NCI-H1105 (cell line): ENCODE measurements at regions not wholly inside any gene's neighbourhood (a gene's known extent, or its start where the extent isn't known, plus 50 kb on each side); places are given as distances from the start of the nearest gene placed in this dataset.
"Not testable (repeated sequence)": the region's sequence is repeated elsewhere in the genome, so short reads cannot be mapped to it uniquely, and the experiment has no call there.

Source experiments
- DNase-seq: peaks from one replicate; lab custom pipeline; 2025; lab: John Stamatoyannopoulos, UW

DNA sequence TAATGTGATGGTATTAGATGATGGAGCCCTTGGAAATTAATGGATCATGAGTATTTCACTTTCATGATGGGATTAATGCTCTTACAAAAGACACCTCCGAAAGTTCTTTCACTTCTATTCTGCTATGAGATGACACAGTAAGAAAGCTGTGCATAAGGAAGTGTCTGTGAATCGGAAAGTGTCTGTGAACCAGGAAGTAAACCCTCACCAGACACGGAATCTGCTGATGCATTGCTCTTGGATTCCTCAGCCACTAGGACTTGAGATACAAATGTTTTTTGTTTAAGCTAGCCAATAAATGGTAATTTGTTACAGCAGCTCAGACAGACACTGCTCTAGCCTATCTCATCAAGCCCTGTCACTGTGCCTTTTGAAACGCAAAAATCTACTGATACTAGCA, 440.4 kb upstream of the PRR20A start:
- DNase-seq: no peak

DNA sequence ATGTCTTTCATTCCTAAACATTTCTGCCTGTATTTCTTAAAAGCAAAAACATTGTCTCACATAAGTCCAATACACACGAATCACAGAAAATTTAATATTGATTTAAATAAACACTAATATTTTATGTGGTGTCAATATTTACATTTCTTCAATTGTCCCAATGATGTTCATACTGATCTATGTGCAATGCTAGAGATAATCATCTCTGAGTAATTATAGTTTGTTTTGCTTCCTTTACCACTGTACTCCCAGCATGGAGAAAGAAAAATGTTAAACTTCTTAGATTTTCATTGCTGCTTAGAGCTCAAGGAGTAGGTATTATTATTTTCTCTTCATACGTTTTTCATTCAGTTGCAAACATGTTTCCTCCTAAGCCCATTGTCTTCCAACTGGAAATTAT, 434.2 kb upstream of the PRR20A start:
- no peak for DNase-seq

DNA sequence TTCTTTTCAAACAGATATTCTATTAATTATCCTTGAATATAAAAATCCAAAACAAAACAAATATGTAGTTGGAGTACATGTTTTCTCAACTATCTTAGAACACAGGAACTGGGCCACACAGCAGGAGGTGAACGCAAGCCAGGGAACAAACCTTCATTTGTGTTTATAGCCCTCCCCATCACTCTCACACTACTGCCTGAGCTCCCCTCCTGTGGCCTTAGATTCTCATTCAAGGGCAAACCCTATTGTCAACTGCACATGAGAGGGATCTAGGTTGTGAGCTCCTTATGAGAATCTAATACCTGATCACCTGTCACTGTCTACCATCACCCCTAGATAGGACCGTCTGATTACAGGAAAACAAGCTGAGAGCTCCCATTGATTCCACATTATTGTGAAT, 427.1 kb upstream of the PRR20A start:
- no peak for DNase-seq

DNA sequence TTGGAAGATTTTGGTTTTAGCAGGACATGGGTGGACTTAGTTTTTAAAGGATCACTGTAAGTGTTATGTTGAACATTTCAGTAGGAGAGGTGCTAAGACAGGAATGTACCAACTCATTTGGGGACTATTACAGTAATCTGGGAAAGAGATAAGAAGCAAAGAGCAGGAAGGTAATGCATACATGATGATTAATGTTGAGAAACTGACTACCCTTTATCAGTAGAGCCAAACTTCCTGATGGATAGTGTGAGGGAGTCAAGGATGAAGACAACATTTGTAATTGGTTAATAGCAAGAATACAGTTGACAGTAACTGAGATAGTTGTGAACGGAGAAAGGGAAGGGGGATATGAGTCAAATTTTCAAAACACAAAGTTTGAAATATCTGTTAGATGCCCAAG, 421.9 kb upstream of the PRR20A start:
- DNase-seq: no peak

DNA sequence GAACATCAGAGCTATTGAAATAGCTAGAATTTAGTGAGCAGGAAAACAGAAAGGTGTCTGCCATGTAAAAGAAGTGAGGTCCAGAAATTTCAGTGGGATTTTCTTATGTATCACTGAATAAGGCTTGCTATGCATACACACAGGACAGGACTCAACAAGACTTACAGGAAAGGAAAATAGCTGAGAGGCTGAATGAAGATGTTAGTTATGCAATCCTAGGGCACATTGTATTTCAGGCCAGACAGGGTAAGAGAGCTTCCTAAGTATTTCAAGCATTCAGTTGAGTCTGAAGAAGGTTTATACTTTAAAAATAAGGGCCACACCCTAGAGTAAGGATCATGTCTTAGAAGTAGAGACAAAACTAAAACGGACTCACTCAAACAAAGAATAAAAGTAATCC, 419.9 kb upstream of the PRR20A start:
- DNase-seq: no peak

DNA sequence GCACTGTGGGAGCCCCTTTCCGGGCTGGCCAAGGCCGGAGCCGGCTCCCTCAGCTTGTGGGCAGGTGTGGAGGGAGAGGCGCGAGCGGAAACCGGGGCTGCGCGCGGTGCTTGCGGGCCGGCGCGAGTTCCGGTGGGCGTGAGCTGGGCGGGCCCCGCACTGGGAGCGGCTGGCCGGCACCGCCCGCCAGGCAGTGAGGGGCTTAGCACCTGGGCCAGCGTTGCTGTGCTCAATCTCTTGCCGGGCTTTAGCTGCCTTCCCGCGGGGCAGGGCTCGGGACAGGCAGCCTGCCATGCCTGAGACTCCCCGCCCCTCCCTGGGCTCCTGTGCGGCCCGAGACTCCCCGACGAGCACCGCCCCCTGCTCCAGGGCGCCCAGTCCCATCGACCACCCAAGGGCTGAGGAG, 405.2 kb upstream of the PRR20A start:
- no peak for DNase-seq

DNA sequence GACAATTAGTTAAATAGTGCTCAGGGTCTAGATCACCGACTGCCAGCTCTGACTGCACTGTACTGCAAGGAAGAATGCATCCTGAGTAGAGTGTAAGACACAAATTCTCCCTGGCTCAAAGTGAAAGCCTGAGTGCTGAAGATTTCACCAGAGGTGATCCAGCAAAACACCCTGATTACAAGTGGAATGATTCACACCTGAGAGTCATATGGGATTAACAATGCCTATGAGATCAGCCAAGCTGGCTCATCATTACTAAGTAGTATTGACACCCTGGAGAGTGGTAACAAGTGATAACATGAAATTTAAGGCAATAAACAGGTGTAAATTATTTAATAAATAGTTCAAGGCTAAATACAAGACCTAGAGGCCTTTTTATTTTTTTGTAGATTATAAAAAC, 403.8 kb upstream of the PRR20A start:
- no peak for DNase-seq

DNA sequence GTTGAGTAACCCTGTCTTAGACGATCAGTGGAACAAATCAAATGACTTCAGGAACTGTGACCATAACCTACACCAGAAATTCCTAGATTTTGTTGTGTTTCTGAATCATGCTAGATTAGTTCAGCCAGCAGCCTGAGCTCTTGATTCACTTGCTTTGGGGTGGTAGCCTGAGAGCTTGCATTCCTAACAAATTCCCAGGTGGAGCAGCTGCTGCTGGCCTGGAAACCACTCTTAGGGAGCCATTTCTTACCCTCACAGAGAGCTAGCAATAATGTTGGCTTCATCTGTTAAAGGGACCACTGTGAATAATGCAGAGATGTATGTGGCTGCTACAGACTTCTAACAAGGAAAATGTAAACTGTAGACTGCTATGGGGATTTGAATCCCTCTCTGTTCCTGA, 388.1 kb upstream of the PRR20A start:
- no peak for DNase-seq

DNA sequence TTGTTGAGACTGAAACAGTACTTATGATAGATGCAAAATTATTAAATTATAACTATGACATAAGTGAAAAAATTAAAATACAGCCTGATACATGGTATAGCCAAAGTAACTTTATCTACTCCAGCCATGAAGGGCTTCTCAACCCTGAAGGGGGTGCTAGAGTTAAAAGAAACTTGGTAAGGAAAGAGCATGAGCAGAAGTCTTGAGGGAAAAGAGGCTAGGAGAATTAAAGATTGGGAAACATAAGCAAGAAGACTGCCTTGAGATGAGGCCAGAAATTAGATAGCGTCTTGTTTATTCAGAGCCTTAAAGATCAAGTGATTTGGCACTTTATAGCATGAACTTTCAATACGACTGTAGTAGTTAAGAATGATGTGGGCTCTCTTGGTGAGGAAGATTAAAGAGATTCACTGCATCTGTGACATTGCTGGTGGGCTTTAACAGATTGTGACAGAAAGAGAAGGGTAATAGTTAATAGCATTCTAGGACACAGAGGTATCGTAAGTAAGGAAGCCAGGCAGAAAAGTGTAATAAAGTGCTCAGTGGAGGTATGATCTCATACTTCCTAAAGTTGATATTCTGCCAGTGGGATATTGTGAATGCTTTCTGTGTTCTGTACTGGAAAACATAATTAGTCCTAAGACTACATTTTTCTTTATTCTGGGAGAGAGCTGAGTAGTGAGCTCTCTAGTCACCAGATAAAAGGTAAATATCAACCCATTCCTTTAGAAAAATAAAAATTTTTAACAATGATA, 385.4 kb upstream of the PRR20A start:
- DNase-seq: no peak

DNA sequence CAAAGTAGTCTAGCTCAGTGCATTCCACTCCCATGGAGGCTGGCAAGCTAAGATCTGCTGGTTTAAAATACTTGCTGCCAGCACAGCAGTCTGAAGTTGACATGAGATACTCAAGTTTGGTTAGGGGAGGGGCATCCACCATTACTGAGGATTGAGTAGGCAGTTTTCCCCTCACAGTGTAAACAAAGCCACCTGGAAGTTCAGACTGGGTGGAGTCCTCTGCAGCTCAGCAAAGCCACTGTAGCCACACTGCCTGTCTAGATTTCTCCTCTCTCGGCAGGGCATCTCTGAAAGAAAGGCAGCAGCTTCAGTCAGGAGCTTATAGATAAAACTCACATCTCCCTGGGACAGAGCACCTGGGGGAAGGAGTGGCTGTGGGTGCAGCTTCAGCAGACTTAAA, 377.4 kb upstream of the PRR20A start:
- not testable (repeated sequence) for DNase-seq

DNA sequence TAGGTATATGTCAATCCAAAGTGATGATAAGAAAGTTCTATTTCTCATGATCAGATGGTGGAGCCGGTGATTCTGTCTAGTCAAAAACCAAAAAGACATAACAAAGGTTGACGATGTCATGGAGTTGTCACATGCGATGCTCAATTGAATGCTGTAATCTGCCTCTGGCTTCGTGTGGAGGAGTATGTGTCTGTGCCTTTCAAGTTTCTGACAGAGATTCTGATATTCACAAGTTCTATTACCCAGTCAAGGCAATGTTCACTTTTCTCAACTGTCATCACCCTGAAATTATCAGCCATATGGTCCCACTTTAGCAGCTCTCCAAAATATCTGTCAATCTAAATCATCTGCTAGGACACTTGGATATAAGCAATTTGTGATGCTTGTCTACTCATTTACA, 367.6 kb upstream of the PRR20A start:
- no peak for DNase-seq

DNA sequence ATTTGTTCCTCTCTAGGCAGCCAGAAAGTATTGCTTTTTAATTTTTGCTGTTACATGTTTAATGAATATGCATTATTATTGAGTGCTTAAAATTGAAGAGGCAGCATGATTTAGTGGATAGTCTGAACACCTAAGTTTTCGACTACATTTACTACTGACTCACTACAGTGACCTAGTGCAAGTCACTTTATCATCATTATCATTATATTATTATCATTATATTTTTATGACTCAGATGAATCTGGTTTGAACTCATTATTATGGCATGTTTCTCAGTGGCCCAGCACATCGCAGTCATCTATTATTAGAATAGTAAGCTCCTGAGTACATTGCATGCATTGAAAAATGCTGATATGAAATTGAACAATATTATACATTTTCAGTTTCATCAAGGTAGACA, 351.2 kb upstream of the PRR20A start:
- DNase-seq: no peak

DNA sequence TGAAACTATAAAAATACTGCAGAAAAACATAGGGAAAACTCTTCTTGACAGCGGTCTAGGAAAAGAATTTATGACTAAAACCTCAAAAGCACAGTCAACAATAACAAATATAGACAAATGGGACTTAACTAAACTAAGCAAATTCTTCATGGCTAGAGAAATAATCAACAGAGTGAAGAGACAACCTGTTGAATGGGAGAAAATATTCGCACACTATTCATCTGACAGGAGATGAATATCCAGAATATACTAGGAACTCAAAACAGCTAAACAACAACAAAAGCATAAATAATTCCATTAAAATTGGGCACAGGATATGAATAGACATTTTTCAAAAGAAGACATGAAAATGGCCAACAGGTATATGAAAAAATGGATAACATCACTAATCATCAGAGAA, 303.6 kb upstream of the PRR20A start:
- DNase-seq: no peak

DNA sequence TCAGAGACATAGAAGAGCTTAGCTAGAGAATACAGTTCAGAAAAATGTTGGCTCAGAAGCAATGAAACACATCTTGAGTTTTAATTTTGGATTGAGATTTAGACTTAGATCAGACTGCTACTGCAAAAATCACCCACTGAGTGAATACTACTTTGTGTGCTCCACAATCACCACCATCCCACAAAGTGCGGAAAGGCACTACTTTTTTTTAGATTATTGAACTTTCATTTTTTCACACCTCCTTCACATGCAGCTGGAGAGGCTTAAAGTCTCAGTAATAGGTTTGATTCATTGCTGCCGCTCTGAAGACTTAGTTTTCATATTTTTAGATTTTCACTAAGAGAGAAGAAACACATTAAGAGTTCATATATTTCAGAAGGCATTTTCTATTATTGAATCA, 289.9 kb upstream of the PRR20A start:
- no peak for DNase-seq

DNA sequence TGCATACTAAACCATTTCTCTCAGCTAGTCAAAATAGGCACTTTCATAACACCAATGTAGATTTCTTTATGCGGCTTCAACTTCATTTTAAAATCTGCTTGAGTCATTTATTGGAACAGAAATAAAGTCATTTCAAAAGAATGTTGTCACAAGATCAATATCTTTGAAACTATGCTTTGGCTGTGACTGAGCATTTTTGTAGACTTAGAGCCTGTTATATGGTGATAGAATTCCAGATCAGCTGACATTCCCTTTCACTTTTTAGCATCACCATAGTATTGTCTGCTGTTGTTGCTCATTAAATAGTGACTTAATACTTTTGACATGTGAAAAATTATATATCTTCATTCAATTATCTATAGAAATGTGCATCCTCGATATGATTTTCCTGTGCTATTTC, 279.2 kb upstream of the PRR20A start:
- no peak for DNase-seq

DNA sequence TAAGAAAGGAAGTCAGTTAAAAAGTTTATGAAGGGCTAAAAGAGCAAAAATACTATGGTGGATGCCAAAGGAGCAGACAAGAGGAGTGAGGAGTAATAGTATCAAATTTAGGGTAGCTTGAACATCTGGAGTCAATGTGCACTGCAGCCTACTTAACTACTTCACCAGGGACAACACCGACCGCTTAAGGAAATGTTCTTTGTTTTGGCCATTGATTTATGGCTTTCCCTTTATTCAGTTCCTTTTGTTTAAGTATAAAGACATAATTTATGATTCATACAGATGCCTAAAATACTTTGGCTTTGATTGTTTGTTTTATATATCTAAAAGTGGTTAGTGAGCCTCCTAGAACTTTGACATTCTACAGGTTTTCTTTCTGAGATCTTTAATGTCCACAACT, 276.3 kb upstream of the PRR20A start:
- no peak for DNase-seq

DNA sequence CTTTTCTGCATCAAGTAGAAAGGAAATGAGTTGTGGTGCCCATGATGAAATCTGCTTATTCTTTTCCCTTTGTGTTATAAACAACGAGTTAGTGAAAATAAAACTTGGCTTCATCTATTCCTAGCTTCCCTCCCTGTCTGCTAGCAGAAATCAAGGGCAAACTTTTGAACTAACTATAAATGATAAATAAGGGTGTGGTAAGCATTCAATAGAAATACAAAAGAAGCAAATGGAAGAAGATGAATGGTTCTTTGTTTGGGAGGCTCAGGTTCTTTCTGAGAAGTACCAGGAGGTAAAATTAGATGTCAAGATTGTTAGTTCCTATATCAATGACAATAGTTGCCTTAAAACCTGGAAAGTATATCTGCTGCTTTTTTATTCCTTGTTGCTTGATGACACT, 275.3 kb upstream of the PRR20A start:
- no peak for DNase-seq

DNA sequence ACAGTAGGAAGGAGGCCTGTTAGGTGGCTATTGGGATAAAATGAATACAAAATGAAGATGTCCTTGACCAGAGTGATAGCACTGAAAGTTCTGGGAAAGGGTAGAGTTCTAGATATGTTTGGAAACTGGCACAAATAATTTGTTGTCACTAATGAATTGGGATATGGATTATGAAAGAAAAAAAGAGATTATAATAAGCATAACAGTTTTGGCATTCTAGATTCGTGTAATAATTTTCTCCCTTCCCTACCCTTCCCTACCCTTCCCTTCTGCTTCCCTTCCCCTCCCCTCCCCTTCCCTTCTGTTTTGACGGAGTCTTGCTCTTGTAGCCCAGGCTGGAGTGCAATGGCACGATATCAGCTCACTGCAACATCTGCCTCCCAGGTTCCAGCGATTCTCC, 271.0 kb upstream of the PRR20A start:
- DNase-seq: no peak

DNA sequence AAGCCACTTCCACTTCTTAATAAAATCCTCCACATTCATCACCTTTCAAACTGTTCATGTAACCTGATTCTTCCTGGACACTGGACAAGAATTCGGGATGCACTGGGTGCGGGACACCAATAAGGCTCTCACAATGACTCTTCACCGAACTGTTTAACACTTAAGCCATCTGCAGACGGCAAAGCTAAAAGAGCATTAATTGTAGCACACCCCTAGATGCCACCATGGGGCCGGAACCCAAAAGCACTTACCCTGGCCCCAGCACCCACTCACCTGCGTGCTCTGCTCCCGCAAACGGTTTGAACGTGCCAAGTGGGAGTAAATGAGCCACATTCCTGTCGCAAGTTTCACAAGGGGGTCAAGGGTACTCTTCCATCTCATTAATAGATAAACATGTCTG, 254.3 kb upstream of the PRR20A start:
- peak; percentile 10 for DNase-seq

DNA sequence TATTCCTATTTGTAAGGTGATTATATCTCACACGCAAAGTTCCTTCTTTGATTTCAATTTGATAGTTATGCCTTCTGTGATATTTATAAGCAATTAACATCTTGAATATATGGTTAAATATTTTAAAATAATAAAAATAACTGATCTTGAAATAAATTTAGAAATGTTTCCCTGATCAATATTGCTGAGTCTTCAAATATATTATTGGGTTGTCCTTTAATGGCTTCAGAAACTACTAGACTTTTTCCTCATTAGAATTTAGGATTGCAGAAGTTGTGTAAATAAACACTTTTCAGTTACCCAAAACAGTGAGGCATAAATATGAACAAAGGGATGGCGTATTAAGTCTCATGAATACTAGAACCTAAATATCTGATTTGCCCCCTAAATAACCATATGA, 252.3 kb upstream of the PRR20A start:
- DNase-seq: no peak

DNA sequence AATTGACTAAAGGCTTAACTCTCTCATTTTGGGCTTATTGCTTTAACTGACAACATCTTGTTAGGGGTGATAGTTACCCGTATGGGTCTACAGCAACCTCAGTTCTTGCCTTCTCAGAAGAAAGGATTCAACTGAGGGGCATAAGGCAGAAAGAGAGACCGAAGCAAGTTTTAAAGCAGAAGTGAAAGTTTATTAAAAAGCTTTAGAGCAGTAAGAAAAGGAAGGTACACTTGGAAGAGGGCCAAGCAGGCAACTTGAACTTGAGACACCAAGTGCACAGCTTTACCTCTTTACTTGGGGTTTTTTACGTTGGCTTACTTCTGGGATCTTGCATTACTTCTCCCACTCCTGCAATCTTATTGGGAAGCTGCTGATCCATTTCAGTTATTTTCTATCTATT, 246.9 kb upstream of the PRR20A start:
- DNase-seq: no peak

DNA sequence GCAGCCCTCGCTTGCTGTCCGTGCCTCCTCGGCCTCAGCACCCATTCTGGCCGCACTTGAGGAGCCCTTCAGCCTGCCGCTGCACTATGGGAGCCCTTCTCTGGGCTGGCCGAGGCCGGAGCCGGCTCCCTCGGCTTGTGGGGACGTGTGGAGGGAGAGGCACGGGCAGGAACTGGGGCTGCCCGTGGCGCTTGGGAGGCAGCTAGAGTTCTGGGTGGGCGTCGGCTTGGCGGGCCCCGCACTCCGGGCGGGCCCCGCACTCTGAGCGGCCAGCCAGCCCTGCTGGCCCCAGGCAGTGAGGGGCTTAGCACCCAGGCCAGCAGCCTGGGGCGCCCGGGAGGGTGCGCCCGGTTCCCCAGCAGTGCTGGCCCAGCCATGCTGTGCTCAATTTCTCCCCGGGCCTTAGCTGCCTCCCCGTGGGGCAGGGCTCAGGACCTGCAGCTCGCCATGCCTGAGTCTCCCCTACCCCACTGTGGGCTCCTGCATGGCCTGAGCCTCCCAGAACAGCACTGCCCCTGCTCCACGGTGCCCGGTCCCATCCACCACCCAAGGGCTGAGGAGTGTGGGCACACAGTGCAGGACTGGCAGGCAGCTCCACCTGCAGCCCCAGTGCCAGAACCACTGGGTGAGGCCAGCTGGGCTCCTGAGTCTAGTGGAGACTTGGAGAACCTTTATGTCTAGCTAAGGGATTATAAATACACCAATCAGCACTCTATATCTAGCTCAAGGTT, 240.0 kb upstream of the PRR20A start:
- DNase-seq: no peak

DNA sequence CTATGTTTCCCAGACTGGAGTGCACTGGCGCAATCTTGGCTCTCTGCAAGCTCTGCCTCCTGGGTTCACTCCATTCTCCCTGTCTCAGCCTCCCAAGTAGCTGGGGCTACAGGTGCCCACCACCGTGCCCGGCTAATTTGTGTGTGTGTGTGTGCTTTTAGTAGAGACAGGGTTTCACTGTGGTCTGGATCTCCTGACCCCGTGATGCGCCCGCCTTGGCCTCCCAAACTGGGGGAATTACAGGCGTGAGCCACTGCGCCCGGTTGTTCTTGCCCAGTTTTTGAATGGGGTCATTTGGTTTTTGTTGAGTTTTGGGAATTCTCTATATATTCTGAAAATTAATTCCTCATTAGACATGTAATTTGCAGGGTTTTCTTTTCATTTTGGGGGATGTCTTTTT, 238.4 kb upstream of the PRR20A start:
- no peak for DNase-seq

DNA sequence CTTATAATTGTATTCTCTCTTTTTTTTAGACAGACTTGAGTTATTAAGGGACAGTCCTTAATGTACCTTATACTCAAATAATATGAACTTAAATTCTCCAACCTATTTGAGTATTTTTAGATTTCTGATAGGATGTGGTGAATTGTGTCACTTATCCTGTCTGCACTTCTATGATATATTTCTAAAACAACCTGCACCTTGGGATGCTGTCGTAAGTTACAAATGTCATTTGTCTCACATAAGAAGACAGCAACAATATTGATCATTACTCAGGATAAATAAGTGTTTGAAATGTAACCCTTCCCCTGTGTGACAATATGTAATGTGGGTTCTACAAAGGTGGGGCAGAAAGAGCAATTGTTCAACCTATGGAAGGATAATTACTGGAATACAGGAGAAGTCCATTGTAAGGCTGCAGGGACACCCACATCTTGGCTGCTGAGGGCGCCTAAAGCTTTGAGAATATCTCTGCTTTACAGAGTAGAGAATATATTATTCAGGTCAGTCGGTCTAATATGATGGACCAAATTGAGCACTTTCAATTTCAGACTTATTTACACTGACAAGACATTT, 236.9 kb upstream of the PRR20A start:
- DNase-seq: no peak
